ENCODE measurements at regions not wholly inside any gene's neighbourhood (a gene's known extent, or its start where the extent isn't known, plus 50 kb on each side); places are given as distances from the start of the nearest gene placed in this dataset.

DNA sequence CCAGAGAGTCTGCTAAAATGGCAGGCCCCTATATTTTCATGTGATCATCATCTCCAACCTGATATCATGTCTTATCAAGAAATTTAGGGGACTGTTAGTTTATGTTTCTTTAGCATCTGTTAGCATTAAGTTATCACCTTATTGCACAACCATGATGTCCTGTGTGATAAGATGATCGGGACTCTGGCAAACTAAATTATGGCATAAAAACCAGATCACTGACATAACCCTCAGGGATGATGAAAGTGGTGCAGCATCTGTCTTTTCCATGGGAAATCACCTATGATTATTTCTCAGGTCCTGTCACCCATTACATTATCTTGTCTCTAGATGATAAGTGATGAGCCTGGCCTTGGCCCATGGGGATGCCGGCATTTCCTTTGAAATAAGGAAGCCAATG is 458.6 kb upstream of the DCC start:
- ChIA-PET POLR2A (no interaction called here), CTCF (ENCODE audit: low intra/inter-chr PET ratio, low total read pairs) (no interaction called here)
- BruUV-seq (replicated peaks) = no TSS peak
- Histone ChIP-seq H3K27me3 (ENCODE audit: control insufficient read depth in 1 of 2, insufficient read depth in 2 of 2, low read length in 2 of 2) (no peaks in the 10 kb centered on the region), H4K20me1 (ENCODE audit: insufficient read depth, low read length) (no peaks in the 10 kb centered on the region), H2AFZ (ENCODE audit: low read length) (no peak overlapping the region), H3K9me3 (ENCODE audit: low read length) (peaks cover 84% of the 10 kb centered on the region), H3K4me3 (replicated peaks in 1 of 3; ENCODE audit: insufficient read depth in 1 of 3, low read depth in 2 of 3, low read length in 3 of 3) (no peak overlapping the region), H3K4me2 (ENCODE audit: low read depth, low read length) (no peak overlapping the region), H3K9ac (ENCODE audit: insufficient read depth, low read depth, low read length) (no peak overlapping the region), H3K27ac (ENCODE audit: extremely low read length, insufficient read depth, low read length) (no peak overlapping the region), H3K79me2 (ENCODE audit: insufficient read depth, low read length) (no peaks in the 10 kb centered on the region), H3K36me3 (replicated peaks in 1 of 2; ENCODE audit: control insufficient read depth in 1 of 2, insufficient read depth in 2 of 2, low read length in 2 of 2) (no peaks in the 10 kb centered on the region), H3K4me1 (ENCODE audit: insufficient read depth, low read length) (no peaks in the 10 kb centered on the region)
- TF ChIP-seq, protein P1, sequence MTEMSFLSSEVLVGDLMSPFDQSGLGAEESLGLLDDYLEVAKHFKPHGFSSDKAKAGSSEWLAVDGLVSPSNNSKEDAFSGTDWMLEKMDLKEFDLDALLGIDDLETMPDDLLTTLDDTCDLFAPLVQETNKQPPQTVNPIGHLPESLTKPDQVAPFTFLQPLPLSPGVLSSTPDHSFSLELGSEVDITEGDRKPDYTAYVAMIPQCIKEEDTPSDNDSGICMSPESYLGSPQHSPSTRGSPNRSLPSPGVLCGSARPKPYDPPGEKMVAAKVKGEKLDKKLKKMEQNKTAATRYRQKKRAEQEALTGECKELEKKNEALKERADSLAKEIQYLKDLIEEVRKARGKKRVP (CRISPR knock-in tag; IDR thresholded peaks at IDR 0.05) = no peak
- TF ChIP-seq CEBPB (IDR thresholded peaks at IDR 0.05; ENCODE audit: borderline replicate concordance, low read depth, low read length) = peak; percentile 38; the same call in 1 of the 2 replicates
- WGBS (ENCODE audit: low lambda C conversion rate) = 0% methylated on average over 2 of the region's 2 CpGs
- FAIRE-seq (no peak), DNase-seq (ENCODE audit: low spot score) (no peak), ATAC-seq (no peak)
- intact Hi-C loops (cut with micrococcal nuclease; ENCODE audit: unreplicated experiment) = no loop called here
- in situ Hi-C loops (cut with HindIII; ENCODE audit: extremely low pct_ligation_motif_present, low pct_unique_long_range_greater_than_20kb) = loop anchor here (25.0 kb wide), 1 partner anchor 94 kb away; no protein-coding TSS in a partner anchor

DNA sequence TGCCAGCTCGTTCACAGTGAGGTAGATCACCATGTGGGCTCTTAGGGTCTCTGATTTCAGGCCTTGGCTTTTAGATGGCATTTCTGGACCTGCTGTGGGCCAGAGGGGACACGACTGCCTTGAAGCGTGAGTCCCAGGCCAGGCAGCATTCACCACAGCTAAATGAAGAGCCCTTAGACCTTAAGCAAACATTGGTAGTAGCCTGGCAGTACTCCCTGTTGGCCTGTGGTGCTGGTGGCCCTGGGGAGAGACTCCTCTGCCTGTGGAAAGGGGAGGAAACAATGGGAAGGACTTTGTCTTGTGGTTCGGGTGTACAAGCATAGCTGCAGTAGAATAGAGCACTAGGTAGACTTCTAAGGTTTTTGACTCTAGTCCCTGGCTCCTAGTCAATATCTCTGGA is 456.0 kb upstream of the DCC start:
- Histone ChIP-seq H3K9ac (ENCODE audit: insufficient read depth, low read depth, low read length) (no peak overlapping the region), H4K20me1 (ENCODE audit: insufficient read depth, low read length) (no peaks in the 10 kb centered on the region), H2AFZ (ENCODE audit: low read length) (no peak overlapping the region), H3K79me2 (ENCODE audit: insufficient read depth, low read length) (no peaks in the 10 kb centered on the region), H3K4me3 (replicated peaks in 1 of 3; ENCODE audit: insufficient read depth in 1 of 3, low read depth in 2 of 3, low read length in 3 of 3) (no peak overlapping the region), H3K4me1 (ENCODE audit: insufficient read depth, low read length) (no peaks in the 10 kb centered on the region), H3K4me2 (ENCODE audit: low read depth, low read length) (no peak overlapping the region), H3K27me3 (ENCODE audit: control insufficient read depth in 1 of 2, insufficient read depth in 2 of 2, low read length in 2 of 2) (no peaks in the 10 kb centered on the region), H3K9me3 (ENCODE audit: low read length) (peaks cover 79% of the 10 kb centered on the region), H3K27ac (ENCODE audit: extremely low read length, insufficient read depth, low read length) (no peak overlapping the region), H3K36me3 (replicated peaks in 1 of 2; ENCODE audit: control insufficient read depth in 1 of 2, insufficient read depth in 2 of 2, low read length in 2 of 2) (no peaks in the 10 kb centered on the region)
- ATAC-seq (no peak), FAIRE-seq (no peak), DNase-seq (ENCODE audit: low spot score) (no peak)
- whole genome bisulfite sequencing (ENCODE audit: low lambda C conversion rate) = 0% methylated on average over 1 of the region's 4 CpGs
- BruUV-seq (replicated peaks) = no TSS peak
- in situ Hi-C loops (cut with HindIII; ENCODE audit: extremely low pct_ligation_motif_present, low pct_unique_long_range_greater_than_20kb) = loop anchor here (25.0 kb wide), 1 partner anchor 97 kb away; no protein-coding TSS in a partner anchor
- ChIA-PET POLR2A (no interaction called here), CTCF (ENCODE audit: low intra/inter-chr PET ratio, low total read pairs) (no interaction called here)
- intact Hi-C loops (cut with micrococcal nuclease; ENCODE audit: unreplicated experiment) = no loop called here
- TF ChIP-seq, protein P2, sequence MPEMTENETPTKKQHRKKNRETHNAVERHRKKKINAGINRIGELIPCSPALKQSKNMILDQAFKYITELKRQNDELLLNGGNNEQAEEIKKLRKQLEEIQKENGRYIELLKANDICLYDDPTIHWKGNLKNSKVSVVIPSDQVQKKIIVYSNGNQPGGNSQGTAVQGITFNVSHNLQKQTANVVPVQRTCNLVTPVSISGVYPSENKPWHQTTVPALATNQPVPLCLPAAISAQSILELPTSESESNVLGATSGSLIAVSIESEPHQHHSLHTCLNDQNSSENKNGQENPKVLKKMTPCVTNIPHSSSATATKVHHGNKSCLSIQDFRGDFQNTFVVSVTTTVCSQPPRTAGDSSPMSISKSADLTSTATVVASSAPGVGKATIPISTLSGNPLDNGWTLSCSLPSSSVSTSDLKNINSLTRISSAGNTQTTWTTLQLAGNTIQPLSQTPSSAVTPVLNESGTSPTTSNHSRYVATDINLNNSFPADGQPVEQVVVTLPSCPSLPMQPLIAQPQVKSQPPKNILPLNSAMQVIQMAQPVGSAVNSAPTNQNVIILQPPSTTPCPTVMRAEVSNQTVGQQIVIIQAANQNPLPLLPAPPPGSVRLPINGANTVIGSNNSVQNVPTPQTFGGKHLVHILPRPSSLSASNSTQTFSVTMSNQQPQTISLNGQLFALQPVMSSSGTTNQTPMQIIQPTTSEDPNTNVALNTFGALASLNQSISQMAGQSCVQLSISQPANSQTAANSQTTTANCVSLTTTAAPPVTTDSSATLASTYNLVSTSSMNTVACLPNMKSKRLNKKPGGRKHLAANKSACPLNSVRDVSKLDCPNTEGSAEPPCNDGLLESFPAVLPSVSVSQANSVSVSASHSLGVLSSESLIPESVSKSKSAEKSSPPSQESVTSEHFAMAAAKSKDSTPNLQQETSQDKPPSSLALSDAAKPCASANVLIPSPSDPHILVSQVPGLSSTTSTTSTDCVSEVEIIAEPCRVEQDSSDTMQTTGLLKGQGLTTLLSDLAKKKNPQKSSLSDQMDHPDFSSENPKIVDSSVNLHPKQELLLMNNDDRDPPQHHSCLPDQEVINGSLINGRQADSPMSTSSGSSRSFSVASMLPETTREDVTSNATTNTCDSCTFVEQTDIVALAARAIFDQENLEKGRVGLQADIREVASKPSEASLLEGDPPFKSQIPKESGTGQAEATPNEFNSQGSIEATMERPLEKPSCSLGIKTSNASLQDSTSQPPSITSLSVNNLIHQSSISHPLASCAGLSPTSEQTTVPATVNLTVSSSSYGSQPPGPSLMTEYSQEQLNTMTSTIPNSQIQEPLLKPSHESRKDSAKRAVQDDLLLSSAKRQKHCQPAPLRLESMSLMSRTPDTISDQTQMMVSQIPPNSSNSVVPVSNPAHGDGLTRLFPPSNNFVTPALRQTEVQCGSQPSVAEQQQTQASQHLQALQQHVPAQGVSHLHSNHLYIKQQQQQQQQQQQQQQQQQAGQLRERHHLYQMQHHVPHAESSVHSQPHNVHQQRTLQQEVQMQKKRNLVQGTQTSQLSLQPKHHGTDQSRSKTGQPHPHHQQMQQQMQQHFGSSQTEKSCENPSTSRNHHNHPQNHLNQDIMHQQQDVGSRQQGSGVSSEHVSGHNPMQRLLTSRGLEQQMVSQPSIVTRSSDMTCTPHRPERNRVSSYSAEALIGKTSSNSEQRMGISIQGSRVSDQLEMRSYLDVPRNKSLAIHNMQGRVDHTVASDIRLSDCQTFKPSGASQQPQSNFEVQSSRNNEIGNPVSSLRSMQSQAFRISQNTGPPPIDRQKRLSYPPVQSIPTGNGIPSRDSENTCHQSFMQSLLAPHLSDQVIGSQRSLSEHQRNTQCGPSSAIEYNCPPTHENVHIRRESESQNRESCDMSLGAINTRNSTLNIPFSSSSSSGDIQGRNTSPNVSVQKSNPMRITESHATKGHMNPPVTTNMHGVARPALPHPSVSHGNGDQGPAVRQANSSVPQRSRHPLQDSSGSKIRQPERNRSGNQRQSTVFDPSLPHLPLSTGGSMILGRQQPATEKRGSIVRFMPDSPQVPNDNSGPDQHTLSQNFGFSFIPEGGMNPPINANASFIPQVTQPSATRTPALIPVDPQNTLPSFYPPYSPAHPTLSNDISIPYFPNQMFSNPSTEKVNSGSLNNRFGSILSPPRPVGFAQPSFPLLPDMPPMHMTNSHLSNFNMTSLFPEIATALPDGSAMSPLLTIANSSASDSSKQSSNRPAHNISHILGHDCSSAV (CRISPR knock-in tag; IDR thresholded peaks at IDR 0.05; ENCODE audit: borderline replicate concordance) = no peak
- no peak for TF ChIP-seq ZBTB38 (CRISPR knock-in tag; IDR thresholded peaks at IDR 0.05)
- no peak for TF ChIP-seq SMAD3 (CRISPR knock-in tag; IDR thresholded peaks at IDR 0.05)
- no peak for TF ChIP-seq ZNF207 (IDR thresholded peaks at IDR 0.05; ENCODE audit: borderline replicate concordance)
- TF ChIP-seq ZNF552 (CRISPR knock-in tag; IDR thresholded peaks at IDR 0.05; ENCODE audit: borderline replicate concordance) = no peak
- TF ChIP-seq, protein P3, sequence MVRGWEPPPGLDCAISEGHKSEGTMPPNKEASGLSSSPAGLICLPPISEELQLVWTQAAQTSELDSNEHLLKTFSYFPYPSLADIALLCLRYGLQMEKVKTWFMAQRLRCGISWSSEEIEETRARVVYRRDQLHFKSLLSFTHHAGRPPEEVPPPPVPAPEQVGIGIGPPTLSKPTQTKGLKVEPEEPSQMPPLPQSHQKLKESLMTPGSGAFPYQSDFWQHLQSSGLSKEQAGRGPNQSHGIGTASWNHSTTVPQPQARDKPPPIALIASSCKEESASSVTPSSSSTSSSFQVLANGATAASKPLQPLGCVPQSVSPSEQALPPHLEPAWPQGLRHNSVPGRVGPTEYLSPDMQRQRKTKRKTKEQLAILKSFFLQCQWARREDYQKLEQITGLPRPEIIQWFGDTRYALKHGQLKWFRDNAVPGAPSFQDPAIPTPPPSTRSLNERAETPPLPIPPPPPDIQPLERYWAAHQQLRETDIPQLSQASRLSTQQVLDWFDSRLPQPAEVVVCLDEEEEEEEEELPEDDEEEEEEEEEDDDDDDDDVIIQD (CRISPR knock-in tag; IDR thresholded peaks at IDR 0.05; ENCODE audit: low read depth) = no peak

Data from HepG2 (cell line).